CD4-positive, alpha-beta T cell treated with Interleukin-4 for 1 hour (primary cell): ENCODE measurements at regions not wholly inside any gene's neighbourhood (a gene's known extent, or its start where the extent isn't known, plus 50 kb on each side); places are given as distances from the start of the nearest gene placed in this dataset.
"Not testable (repeated sequence)": the region's sequence is repeated elsewhere in the genome, so short reads cannot be mapped to it uniquely, and the experiment has no call there.

ENCODE experiments used
- DNase-seq, 2 donors: peaks; one replicate each; pipeline ENCODE4 v3.0.0-alpha.2; 2020 to 2022

- no peak for DNase-seq
Observed at GRCh38 chr2:10225291-10226037, 77.2 kb upstream of the HPCAL1 start.

DNA sequence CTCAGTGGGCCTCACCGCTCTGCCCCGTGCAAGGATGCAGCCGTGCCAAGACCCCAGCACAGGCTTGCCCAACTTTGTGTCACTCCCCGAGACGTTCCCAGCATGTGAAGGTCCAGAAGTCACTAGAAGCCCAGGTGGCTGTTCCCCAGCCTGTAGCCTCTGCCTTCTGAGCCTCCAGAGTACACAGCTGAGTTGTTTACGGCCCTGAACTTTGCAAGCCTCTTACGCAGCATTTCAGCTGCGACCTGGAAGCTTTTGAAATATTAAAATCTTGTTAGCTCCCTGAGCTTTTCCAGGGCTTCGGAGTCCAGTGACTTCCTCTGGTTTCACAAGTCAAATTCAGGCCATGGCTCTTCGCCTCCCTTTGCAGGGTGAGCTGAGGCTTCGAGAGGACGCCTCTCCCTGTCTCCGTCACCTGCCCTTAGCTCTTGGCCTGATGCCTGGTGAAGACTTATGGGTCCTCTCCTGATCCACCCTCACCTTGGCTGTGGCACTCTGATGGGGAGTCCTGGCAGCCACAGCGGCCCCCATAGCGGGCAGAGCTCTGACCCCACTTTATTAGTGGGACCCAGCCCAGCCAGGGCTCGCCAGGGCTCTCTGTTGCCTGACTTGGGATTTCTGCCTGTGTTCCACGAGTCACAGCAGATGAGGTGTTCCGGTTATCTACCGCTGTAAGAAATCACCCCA lies 76.5 kb upstream of the HPCAL1 start:
- no peak for DNase-seq

DNA sequence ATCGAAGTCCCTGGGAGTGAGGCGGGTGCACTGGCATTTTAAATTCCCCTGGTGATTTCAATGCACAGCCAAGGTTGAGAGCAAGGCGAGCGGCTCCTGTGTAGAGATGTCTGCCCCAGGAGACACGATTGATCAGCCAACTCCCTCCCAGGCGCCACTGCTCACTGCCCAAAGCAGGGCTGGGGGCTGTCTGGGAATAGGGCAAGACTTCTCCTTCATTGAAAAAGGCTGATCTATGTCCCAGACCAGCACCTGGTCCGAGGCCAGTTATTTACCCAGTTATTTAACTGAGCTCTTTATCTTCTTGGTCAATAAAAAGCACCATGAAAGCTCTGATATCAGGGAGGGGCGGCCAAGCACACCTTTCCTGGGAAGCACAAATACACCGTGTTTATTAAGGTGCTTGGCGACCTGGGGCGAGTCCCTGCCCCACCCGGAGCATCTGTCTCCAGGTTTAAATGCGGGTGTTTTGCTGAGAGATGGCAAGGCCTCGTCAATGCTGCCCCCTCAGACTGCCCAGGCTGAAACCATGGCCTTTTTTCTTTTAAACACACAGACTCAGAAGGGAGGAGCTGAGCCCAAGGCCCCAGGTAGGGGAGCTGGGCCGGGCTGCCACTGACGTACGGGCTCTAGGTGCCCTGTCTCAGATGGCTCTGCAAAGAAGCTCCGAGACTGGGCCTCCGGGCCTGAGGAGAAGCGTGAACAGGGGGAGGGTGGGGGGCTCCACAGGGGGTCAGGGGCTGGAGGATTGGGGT lies 73.9 kb upstream of the HPCAL1 start:
- DNase-seq: no peak

GRCh38 chr2:10229462-10230099 lies 73.1 kb upstream of the HPCAL1 start:
- no peak for DNase-seq

DNA sequence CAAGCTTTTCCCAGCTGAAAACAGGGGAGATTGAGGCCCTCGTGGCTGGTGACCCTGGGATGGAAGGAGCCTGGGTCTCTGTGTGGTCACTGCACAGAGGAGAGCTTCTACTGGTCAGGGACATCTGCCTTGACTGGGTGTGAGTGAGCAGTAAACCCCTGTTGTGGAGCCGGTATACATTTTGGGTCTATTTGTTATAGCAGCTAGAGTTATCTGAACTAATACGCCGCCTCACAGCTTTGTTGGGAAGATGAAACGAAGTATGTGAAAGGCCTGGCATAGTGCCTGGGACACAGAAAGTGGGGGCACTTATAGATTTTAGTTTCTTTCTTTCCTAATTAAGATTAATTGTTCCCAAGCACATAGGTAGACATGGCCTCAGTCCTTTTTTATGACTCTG lies 72.2 kb upstream of the HPCAL1 start:
- DNase-seq: no peak

DNA sequence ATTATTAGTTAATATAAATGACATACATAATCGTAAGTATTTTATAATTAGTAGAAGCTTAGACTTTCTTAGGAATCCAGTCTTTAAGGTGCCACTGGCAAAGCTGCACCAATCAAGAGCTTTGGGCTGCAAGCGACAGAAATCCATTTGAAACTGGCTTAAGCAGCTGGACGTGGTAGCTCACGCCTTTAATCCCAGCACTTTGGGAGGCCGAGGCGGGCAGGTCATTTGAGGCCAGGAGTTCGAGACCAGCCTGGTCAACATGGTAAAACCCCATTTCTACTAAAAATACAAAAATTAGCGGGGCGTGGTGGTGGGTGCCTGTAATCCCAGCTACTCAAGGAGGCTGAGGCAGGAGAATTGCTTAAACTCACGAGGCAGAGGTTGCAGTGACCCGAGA lies 71.8 kb upstream of the HPCAL1 start:
- DNase-seq: not testable (repeated sequence)

- no peak for DNase-seq
Observed at GRCh38 chr2:10231551-10232085, 71.1 kb upstream of the HPCAL1 start.

DNA sequence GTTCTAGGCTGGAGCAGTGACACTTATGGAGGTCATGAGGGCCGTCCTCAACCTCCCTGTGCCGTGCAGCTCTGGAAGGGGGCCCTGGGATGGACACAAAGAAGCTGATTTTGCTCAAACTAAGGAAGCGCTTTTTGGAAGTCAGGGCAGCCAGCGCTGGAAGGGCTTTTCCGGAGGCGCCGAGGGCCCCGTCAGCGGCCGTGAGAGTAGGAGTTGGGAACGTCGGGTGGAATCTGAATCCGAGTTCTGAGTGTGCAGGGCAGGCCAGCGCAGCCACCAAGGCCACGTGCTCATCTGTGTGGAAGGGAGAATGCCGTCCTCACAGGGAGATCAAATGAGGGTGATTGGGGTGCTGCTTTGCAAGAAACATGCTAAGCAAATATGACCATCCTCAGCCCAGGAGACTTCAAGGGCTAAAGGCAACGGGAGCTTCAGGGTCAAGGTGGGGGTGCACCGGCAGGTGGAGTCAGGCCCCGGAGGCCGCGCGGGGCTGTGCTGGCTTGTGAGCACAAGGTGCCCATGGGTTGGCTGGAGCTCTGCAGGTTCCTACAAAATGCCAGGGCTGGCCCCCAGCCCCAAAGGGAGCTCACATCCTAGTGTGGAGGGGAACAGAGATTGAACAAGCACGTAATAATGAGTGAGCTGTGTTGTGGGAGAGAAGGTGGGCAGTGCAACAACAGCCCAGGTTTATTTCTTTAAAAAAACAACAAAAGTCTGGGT lies 70.4 kb upstream of the HPCAL1 start:
- no peak for DNase-seq

GRCh38 chr2:10233131-10234012 lies 69.3 kb upstream of the HPCAL1 start:
- DNase-seq: no peak

DNA sequence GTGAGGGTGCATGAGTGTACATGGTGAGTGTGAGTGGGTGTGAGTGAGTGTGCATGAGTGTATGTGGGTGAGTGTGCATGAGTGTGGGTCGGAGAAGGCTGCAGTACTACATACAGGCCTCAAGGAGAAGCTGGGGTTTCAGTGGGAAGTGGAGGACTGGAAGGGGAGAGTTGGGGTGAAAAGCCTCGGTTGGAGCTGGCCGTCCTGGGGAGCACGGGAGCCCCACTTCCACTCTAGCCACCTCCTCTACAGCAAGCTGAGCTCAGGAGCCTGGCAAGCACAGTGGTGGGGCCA lies 68.7 kb upstream of the HPCAL1 start:
- DNase-seq: no peak

- DNase-seq: no peak
Observed at GRCh38 chr2:10234409-10235094, 68.2 kb upstream of the HPCAL1 start.

GRCh38 chr2:10235099-10235908 lies 67.4 kb upstream of the HPCAL1 start:
- no peak for DNase-seq

GRCh38 chr2:10235909-10236550 lies 66.7 kb upstream of the HPCAL1 start:
- DNase-seq: no peak

DNA sequence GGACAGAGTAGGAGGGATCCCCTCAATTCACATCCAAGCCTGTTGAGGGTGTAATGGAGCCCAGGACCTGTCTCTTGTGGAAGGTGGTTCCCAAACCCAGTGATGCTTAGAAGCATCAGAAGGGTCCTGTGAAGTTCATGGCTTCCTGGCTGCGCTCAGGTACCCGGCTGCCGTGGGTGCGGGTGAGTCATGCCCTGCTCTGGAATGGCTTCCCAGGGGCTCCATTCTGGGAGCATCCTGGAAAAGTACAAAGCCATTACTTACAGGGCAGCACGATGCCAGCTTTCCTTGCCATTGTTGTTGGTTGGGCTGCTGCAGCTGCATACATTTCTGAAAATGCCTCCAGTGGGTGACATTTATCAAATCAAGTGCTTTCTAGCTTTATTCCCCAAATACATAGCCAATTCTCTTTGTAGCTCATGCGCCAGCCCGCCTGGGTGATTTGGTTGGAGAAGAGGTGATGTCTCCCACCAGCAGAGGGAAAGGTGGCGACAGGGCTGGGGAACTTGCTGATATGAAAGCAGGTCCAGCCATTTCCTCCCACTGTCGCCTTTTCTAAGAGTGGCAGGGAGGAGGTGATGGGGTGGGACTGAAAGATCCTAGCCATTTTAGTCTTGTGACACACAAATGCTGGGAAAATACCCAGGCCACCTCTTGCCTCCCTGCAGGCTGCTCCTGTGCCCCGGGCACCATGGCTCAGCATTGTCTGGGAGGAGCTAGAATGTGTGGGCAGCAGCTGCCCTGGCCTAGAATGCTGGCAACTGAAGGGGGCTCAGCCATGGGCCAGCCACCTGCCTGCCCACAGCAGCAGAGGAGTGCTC lies 65.9 kb upstream of the HPCAL1 start:
- DNase-seq: no peak

DNA sequence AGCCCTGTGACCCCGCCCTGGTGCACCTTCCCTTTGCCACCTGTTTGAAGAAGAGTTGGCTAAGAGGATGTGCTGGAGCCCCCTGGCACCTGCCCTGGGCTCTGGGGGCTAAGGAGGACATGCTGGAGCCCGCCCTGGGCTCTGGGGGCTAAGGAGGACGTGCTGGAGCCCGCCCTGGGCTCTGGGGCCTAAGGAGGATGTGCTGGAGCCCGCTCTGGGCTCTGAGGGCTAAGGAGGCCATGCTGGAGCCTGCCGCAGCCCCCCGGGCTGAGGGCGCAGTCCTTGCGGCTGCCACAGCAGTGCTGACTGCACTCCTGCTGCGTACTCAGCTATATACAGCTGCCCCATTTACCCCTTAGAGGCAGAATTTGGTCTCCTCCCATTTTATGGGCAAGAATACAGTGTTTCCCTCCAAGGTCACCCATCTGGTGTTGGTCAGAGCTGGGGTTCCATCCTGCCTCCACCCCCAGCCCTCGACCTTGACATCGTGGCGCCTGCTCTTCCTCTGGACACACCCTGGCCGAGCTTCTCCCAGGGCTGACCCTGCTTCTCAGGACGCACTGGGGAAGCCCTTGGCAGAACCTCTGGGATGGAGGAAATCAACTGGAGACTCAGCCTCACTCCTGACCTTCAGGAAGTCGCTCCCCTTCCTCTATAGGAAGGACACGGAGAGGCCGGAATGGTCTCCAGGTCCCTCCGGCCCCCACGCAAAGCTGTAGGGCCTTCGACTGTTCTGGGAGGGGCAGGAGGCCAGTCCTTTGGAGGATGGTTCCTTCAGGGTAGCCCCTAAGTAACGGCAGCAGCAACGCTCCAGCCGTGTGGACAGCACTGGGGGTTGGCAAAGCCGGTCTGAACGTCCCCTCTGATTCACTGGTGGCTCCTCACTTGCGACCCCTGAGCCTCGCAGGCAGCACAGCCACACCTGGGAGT lies 65.0 kb upstream of the HPCAL1 start:
- DNase-seq: no peak

DNA sequence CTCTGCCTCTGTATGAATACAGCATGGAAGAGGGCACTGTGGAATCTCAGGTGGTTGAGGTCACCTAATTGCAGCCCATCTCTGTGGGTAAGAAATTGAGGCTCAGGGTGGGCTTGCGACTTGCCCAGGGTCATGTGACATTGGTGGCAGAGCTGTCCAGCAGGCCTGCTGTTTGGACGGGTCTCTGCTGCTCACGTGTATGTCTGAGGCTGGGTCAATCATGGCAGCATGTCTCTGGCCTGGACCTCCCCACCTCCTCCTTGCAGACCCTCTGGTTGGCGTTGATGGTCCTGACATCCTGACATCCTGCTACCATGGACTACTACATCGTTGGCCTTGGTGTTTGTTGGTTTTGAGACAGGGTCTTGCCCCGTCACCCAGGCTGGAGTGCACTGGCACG lies 64.3 kb upstream of the HPCAL1 start:
- no peak for DNase-seq

- DNase-seq: no peak
Observed at GRCh38 chr2:10238991-10239485, 63.7 kb upstream of the HPCAL1 start.
